Body of pancreas (tissue), 4 donors: ENCODE measurements at regions not wholly inside any gene's neighbourhood (a gene's known extent, or its start where the extent isn't known, plus 50 kb on each side); places are given as distances from the start of the nearest gene placed in this dataset.
"Not testable (repeated sequence)": the region's sequence is repeated elsewhere in the genome, so short reads cannot be mapped to it uniquely, and the experiment has no call there.

Experiments used
- CTCF ChIP-seq, 7 experiments: fragments of 450-650 bp in 4 of 7; fragments of 200-600 bp in 3 of 7; sonication (generic) in 3 of 7; IDR thresholded peaks; one replicate each; pipeline ENCODE4 v1.5.1; 2016 to 2019; ENCODE audit warnings: antibody characterized with exemption in 7 of 7
- POLR2A ChIP-seq, 3 donors: fragments of 450-650 bp; IDR thresholded peaks; one replicate each; pipeline ENCODE4 v1.6.1; 2016; ENCODE audit warnings: antibody characterized with exemption in 3 of 3, mild to moderate bottlenecking in 2 of 3

GRCh38 chr10:2883983-2884540 is 183.3 kb upstream of the PFKP start:
- not testable (repeated sequence) for TF ChIP-seq CTCF, POLR2A (IDR thresholded peaks at IDR 0.05)
